ENCODE measurements at regions not wholly inside any gene's neighbourhood (a gene's known extent, or its start where the extent isn't known, plus 50 kb on each side); places are given as distances from the start of the nearest gene placed in this dataset.

GRCh38 chr20:22088882-22089281 is 383.4 kb downstream of the PAX1 start:
- WGBS, 2 donors, result 83 to 84% methylated on average over 4 of the region's 4 CpGs
- TF ChIP-seq CTCF (IDR thresholded peaks at IDR 0.05), result no peak
- DNase-seq, result no peak
- Histone ChIP-seq H3K4me1 (no peaks in the 10 kb centered on the region), H3K4me3 (no peak overlapping the region), H3K27ac (no peak overlapping the region), H3K27me3 (no peaks in the 10 kb centered on the region), H3K9me3 (peaks cover 0 to 52% (median 30%) of the 10 kb centered on the region in 11 donors), H3K36me3 (no peaks in the 10 kb centered on the region)
- intact Hi-C loops (cut with DNase I), result no loop called here
- ATAC-seq, result no peak

DNA sequence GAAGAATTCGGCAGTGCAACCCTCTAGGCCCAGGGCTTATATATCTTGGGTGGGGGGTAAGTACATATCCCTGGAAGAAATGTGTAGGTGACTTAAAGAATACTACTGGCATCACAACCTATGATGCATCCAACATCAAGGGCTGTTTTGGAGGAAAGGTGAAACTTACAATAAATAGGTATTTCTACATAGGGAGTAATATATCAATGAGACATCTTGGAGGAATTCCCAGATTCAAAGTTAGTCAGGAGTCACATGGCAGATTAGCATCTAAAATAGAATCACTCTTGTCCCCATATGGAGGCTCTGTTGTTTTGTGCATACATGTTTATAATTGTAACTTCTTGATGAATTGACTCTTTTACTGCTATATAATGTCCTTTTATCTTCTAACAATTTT is 375.5 kb downstream of the PAX1 start:
- H3K36me3 ChIP-seq, result no peaks in the 10 kb centered on the region
- ATAC-seq, result no peak
- H3K4me1 ChIP-seq, result no peaks in the 10 kb centered on the region
- H3K4me3 ChIP-seq, result no peak overlapping the region
- H3K27ac ChIP-seq, result no peak overlapping the region
- no peak for TF ChIP-seq CTCF (IDR thresholded peaks at IDR 0.05)
- intact Hi-C loops (cut with DNase I), result no loop called here
- DNase-seq, result no peak
- 0 to 36% methylated on average over 1 of the region's 1 CpG for WGBS, 2 donors
- H3K27me3 ChIP-seq, result no peaks in the 10 kb centered on the region
- H3K9me3 ChIP-seq, result peaks cover 0 to 16% (median 0%) of the 10 kb centered on the region in 11 donors

GRCh38 chr20:22074635-22075034 is 369.2 kb downstream of the PAX1 start:
- H3K27ac ChIP-seq, result no peak overlapping the region
- no peaks in the 10 kb centered on the region for H3K36me3 ChIP-seq
- no peak for DNase-seq
- TF ChIP-seq CTCF (IDR thresholded peaks at IDR 0.05), result no peak
- peaks cover 0 to 10% (median 0%) of the 10 kb centered on the region in 11 donors for H3K9me3 ChIP-seq
- no peak for ATAC-seq
- 77 to 79% methylated on average over 1 of the region's 1 CpG for WGBS, 2 donors
- H3K4me3 ChIP-seq, result no peak overlapping the region
- intact Hi-C loops (cut with DNase I), result no loop called here
- no peaks in the 10 kb centered on the region for H3K4me1 ChIP-seq
- H3K27me3 ChIP-seq, result no peaks in the 10 kb centered on the region

DNA sequence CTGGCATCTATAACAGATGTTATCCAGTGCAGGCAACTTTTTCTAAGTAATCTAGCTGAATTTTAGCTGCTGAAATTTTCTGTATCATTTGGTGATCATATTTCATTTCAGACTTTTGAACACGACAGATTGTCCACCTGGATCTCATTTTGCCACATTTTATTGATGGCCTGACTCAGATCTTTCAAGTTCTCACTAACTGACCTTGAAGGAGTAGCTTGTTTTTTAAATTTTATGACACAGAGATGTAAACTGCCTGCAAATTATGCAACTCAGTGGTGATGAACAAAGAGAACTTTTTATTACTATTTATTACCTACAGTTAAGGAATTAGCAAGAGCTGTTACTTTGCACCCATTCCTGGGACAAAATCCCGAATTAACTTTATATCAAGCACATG is 366.4 kb downstream of the PAX1 start:
- Histone ChIP-seq H3K9me3 (peaks cover 0 to 10% (median 0%) of the 10 kb centered on the region in 11 donors), H3K27ac (no peak overlapping the region), H3K27me3 (no peaks in the 10 kb centered on the region), H3K4me1 (no peaks in the 10 kb centered on the region), H3K4me3 (no peak overlapping the region), H3K36me3 (no peaks in the 10 kb centered on the region)
- TF ChIP-seq CTCF (IDR thresholded peaks at IDR 0.05), result no peak
- no peak for DNase-seq
- 53 to 64% methylated on average over 2 of the region's 2 CpGs for WGBS, 2 donors
- ATAC-seq, result no peak
- intact Hi-C loops (cut with DNase I), result no loop called here
